Upper lobe of left lung (tissue), 6 donors: ENCODE measurements at regions not wholly inside any gene's neighbourhood (a gene's known extent, or its start where the extent isn't known, plus 50 kb on each side); places are given as distances from the start of the nearest gene placed in this dataset.

Experiments
- ATAC-seq, 2 donors: fragments of 200-7000 bp; cut with Tn5 transposase; one replicate each; pipeline ENCODE4 v1.9.1; 2022; ENCODE audit warnings: mild to moderate bottlenecking in 2 of 2, moderate library complexity in 2 of 2; ENCODE audit not compliant: low FRiP score in 2 of 2
- DNase-seq, 2 donors: peaks; one replicate each; pipeline ENCODE4 v3.0.0-alpha.2; 2019 to 2020
- H3K27ac ChIP-seq, 4 donors: fragments of 200-600 bp; sonication (generic); one replicate each; pipeline ENCODE4 v1.5.1; 2016 to 2019
- H3K27me3 ChIP-seq, 4 donors: fragments of 200-600 bp; sonication (generic); one replicate each; pipeline ENCODE4 v1.5.1; 2017 to 2019
- H3K36me3 ChIP-seq, 4 donors: fragments of 200-600 bp; sonication (generic); one replicate each; pipeline ENCODE4 v1.5.1; 2016 to 2019
- H3K4me1 ChIP-seq, 4 donors: fragments of 200-600 bp; sonication (generic); one replicate each; pipeline ENCODE4 v1.5.1; 2018 to 2019
- H3K4me3 ChIP-seq, 4 donors: fragments of 200-600 bp; sonication (generic); one replicate each; pipeline ENCODE4 v1.5.1; 2017 to 2019; ENCODE audit warnings: mild to moderate bottlenecking in 2 of 4, moderate library complexity in 1 of 4
- H3K9me3 ChIP-seq, 4 donors: fragments of 200-600 bp; sonication (generic); one replicate each; pipeline ENCODE4 v1.5.1; 2018 to 2019
- CTCF ChIP-seq, 6 experiments: fragments of 450-650 bp in 4 of 6; fragments of 200-600 bp in 2 of 6; sonication (generic) in 2 of 6; IDR thresholded peaks; one replicate each; pipeline ENCODE4 v1.5.1; 2016 to 2019; ENCODE audit warnings: antibody characterized with exemption in 6 of 6
- EP300 ChIP-seq, 4 donors: sonication (generic); formaldehyde crosslinking; IDR thresholded peaks; one replicate each; pipeline ENCODE4 v1.5.1; 2017; ENCODE audit warnings: antibody characterized with exemption in 4 of 4, control low read depth in 2 of 4
- POLR2A ChIP-seq, 4 donors: fragments of 450-650 bp; IDR thresholded peaks; one replicate each; pipeline ENCODE4 v1.5.1; 2016 to 2017; ENCODE audit warnings: antibody characterized with exemption in 4 of 4, mild to moderate bottlenecking in 2 of 4
- POLR2AphosphoS5 ChIP-seq, 2 donors: sonication (generic); formaldehyde crosslinking; IDR thresholded peaks; one replicate each; pipeline ENCODE4 v1.5.1; 2017; ENCODE audit warnings: antibody characterized with exemption in 2 of 2
- WGBS, 2 donors: methylation state at CpG; one replicate each; pipeline ENCODE4 v1.1.5; 2017 to 2018; 5-methylcytosine and 5-hydroxymethylcytosine counted together
- donor health status: DM: no; HTN: no; CAD: no; lungs with moderate emphysema.
- donor health status: DM: no; HTN: yes; CAD: no; lungs with severe emphysema.

GRCh38 chr3:117709108-117709507 lies 999.5 kb downstream of the TUSC7 start:
- DNase-seq (no peak), ATAC-seq (no peak)
- H3K36me3 ChIP-seq: no peaks in the 10 kb centered on the region
- no peak for TF ChIP-seq POLR2AphosphoS5 (IDR thresholded peaks at IDR 0.05)
- no peak for TF ChIP-seq CTCF (IDR thresholded peaks at IDR 0.05)
- TF ChIP-seq EP300 (IDR thresholded peaks at IDR 0.05): no peak
- no peak for TF ChIP-seq POLR2A (IDR thresholded peaks at IDR 0.05)
- H3K27me3 ChIP-seq: no peaks in the 10 kb centered on the region
- 58 to 64% methylated on average over 2 of the region's 2 CpGs for WGBS, 2 donors
- H3K27ac ChIP-seq: no peak overlapping the region
- no peaks in the 10 kb centered on the region for H3K4me1 ChIP-seq
- no peak overlapping the region for H3K4me3 ChIP-seq
- H3K9me3 ChIP-seq: no peaks in the 10 kb centered on the region

GRCh38 chr3:117710501-117710900 lies 1000.9 kb downstream of the TUSC7 start:
- no peaks in the 10 kb centered on the region for H3K4me1 ChIP-seq
- H3K9me3 ChIP-seq: no peaks in the 10 kb centered on the region
- H3K4me3 ChIP-seq: no peak overlapping the region
- no peak overlapping the region for H3K27ac ChIP-seq
- no peaks in the 10 kb centered on the region for H3K36me3 ChIP-seq
- H3K27me3 ChIP-seq: no peaks in the 10 kb centered on the region
- DNase-seq: no peak
- TF ChIP-seq EP300 (IDR thresholded peaks at IDR 0.05) (no peak), CTCF (IDR thresholded peaks at IDR 0.05) (no peak), POLR2A (IDR thresholded peaks at IDR 0.05) (no peak)
- ATAC-seq: no peak
- WGBS, 2 donors: 61 to 77% methylated on average over 1 of the region's 1 CpG

GRCh38 chr3:117719316-117719926 lies 1009.8 kb downstream of the TUSC7 start:
- 47 to 55% methylated on average over 2 of the region's 2 CpGs for WGBS, 2 donors
- Histone ChIP-seq H3K4me1 (no peaks in the 10 kb centered on the region), H3K9me3 (no peaks in the 10 kb centered on the region), H3K36me3 (no peaks in the 10 kb centered on the region), H3K27ac (no peak overlapping the region), H3K4me3 (no peak overlapping the region), H3K27me3 (no peaks in the 10 kb centered on the region)
- DNase-seq: no peak
- no peak for ATAC-seq
- TF ChIP-seq EP300 (IDR thresholded peaks at IDR 0.05) (no peak), CTCF (IDR thresholded peaks at IDR 0.05) (peak; percentile 24 to 59 (median 48))

GRCh38 chr3:117721866-117722265 lies 1012.3 kb downstream of the TUSC7 start:
- ATAC-seq: no peak
- no peaks in the 10 kb centered on the region for H3K4me1 ChIP-seq
- no peaks in the 10 kb centered on the region for H3K36me3 ChIP-seq
- no peak overlapping the region for H3K4me3 ChIP-seq
- no peak for TF ChIP-seq EP300 (IDR thresholded peaks at IDR 0.05)
- no peak for TF ChIP-seq POLR2AphosphoS5 (IDR thresholded peaks at IDR 0.05)
- TF ChIP-seq CTCF (IDR thresholded peaks at IDR 0.05): no peak
- no peak for TF ChIP-seq POLR2A (IDR thresholded peaks at IDR 0.05)
- WGBS, 2 donors: 75 to 83% methylated on average over 2 of the region's 2 CpGs
- H3K27me3 ChIP-seq: no peaks in the 10 kb centered on the region
- no peak overlapping the region for H3K27ac ChIP-seq
- no peak for DNase-seq
- H3K9me3 ChIP-seq: no peaks in the 10 kb centered on the region

GRCh38 chr3:117722856-117723255 lies 1013.3 kb downstream of the TUSC7 start:
- Histone ChIP-seq H3K4me1 (no peaks in the 10 kb centered on the region), H3K9me3 (no peaks in the 10 kb centered on the region), H3K27ac (no peak overlapping the region), H3K27me3 (no peaks in the 10 kb centered on the region), H3K36me3 (no peaks in the 10 kb centered on the region), H3K4me3 (no peak overlapping the region)
- no peak for TF ChIP-seq POLR2A (IDR thresholded peaks at IDR 0.05)
- no peak for TF ChIP-seq CTCF (IDR thresholded peaks at IDR 0.05)
- TF ChIP-seq EP300 (IDR thresholded peaks at IDR 0.05): no peak
- TF ChIP-seq POLR2AphosphoS5 (IDR thresholded peaks at IDR 0.05): no peak
- DNase-seq: no peak
- WGBS, 2 donors: 61 to 69% methylated on average over 3 of the region's 3 CpGs
- ATAC-seq: peak in 1 of 2 donors; percentile 83
